ENCODE measurements at regions not wholly inside any gene's neighbourhood (a gene's known extent, or its start where the extent isn't known, plus 50 kb on each side); places are given as distances from the start of the nearest gene placed in this dataset.

DNA sequence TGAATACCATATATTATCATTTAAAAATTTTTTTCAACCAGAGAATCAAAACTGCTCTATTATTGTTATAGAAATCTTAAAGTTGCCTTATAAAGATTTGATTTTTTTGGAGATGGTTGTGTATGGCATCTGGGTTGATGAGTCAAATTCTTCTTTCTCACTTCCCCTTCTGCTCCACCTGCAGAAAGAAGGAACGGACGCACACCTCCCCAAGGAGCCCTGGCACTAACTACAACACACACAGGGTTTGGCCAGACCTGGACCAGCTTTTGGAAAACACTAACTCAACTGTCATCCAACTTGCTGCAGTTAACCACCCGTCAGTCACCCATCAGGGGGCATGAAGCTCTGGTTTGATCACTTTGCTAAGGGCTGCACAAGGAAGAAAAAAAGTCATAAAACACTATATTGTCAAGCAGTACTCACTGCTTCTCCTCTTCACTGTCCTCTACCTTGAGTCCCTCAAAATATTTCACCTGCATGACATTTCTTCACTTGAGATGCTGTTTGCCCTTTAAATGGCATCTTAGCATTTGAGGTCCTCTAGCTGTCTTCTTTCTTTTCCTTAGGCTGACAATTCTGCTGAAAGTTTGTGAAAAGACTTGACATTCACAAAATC is 266.7 kb upstream of the PHF14 start:
- no peak for DNase-seq
- H3K36me3 ChIP-seq = no peaks in the 10 kb centered on the region
- no peaks in the 10 kb centered on the region for H3K27me3 ChIP-seq
- no peaks in the 10 kb centered on the region for H3K4me1 ChIP-seq (ENCODE audit: insufficient read depth)
- no peak overlapping the region for H3K4me3 ChIP-seq
- TF ChIP-seq, protein P1, sequence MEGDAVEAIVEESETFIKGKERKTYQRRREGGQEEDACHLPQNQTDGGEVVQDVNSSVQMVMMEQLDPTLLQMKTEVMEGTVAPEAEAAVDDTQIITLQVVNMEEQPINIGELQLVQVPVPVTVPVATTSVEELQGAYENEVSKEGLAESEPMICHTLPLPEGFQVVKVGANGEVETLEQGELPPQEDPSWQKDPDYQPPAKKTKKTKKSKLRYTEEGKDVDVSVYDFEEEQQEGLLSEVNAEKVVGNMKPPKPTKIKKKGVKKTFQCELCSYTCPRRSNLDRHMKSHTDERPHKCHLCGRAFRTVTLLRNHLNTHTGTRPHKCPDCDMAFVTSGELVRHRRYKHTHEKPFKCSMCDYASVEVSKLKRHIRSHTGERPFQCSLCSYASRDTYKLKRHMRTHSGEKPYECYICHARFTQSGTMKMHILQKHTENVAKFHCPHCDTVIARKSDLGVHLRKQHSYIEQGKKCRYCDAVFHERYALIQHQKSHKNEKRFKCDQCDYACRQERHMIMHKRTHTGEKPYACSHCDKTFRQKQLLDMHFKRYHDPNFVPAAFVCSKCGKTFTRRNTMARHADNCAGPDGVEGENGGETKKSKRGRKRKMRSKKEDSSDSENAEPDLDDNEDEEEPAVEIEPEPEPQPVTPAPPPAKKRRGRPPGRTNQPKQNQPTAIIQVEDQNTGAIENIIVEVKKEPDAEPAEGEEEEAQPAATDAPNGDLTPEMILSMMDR (IDR thresholded peaks at IDR 0.05) = no peak
- TF ChIP-seq EP300 (IDR thresholded peaks at IDR 0.05) (no peak), POLR2A (IDR thresholded peaks at IDR 0.05) (no peak)
- H3K27ac ChIP-seq = no peak overlapping the region
- WGBS, 3 donors = 87 to 95% (median 94%) methylated on average over 3 of the region's 3 CpGs
- intact Hi-C loops (cut with DNase I) = no loop called here
- no peaks in the 10 kb centered on the region for H3K9me3 ChIP-seq

- Histone ChIP-seq H3K4me3 (no peak overlapping the region), H3K9me3 (no peaks in the 10 kb centered on the region), H3K36me3 (no peaks in the 10 kb centered on the region), H3K27me3 (no peaks in the 10 kb centered on the region), H3K27ac (no peak overlapping the region), H3K4me1 (ENCODE audit: insufficient read depth) (no peaks in the 10 kb centered on the region)
- no peak for DNase-seq
- TF ChIP-seq POLR2A (IDR thresholded peaks at IDR 0.05) (no peak), EP300 (IDR thresholded peaks at IDR 0.05) (no peak)
- TF ChIP-seq, protein P1 (IDR thresholded peaks at IDR 0.05) = no peak
- WGBS, 3 donors = 27 to 45% (median 39%) methylated on average over 1 of the region's 1 CpG
- intact Hi-C loops (cut with DNase I) = no loop called here
Measured at GRCh38 chr7:10707519-10707918, 266.2 kb upstream of the PHF14 start.

DNA sequence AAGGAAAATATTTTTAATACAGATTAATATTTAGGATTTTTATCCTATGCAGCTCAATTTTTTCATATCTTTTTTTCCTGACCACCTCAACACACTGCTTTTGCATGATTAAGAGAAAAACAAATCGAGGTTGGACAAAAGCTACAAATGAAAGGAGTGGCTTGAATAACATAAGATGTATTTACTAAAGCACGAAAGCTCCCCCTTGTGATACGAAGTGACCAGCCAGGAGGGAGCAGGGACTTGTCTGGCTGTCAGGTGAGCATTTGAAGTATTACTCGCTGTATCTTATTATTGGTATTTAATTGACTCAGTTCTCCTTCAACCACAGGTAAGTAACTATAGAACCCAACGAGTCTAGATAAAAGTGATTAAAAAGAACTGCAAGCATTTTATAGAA is 265.2 kb upstream of the PHF14 start:
- no peak overlapping the region for H3K4me3 ChIP-seq
- TF ChIP-seq, protein P1 (IDR thresholded peaks at IDR 0.05) = no peak
- TF ChIP-seq POLR2A (IDR thresholded peaks at IDR 0.05) (no peak), EP300 (IDR thresholded peaks at IDR 0.05) (no peak)
- DNase-seq = no peak
- H3K27me3 ChIP-seq = no peaks in the 10 kb centered on the region
- H3K9me3 ChIP-seq = no peaks in the 10 kb centered on the region
- H3K4me1 ChIP-seq (ENCODE audit: insufficient read depth) = no peaks in the 10 kb centered on the region
- H3K27ac ChIP-seq = no peak overlapping the region
- no peaks in the 10 kb centered on the region for H3K36me3 ChIP-seq
- intact Hi-C loops (cut with DNase I) = no loop called here
- 39 to 42% (median 41%) methylated on average over 5 of the region's 5 CpGs for WGBS, 3 donors

- Histone ChIP-seq H3K36me3 (no peaks in the 10 kb centered on the region), H3K27me3 (no peaks in the 10 kb centered on the region), H3K4me3 (no peak overlapping the region), H3K9me3 (no peaks in the 10 kb centered on the region), H3K4me1 (ENCODE audit: insufficient read depth) (no peaks in the 10 kb centered on the region), H3K27ac (no peak overlapping the region)
- 53 to 71% (median 57%) methylated on average over 5 of the region's 5 CpGs for WGBS, 3 donors
- TF ChIP-seq POLR2A (IDR thresholded peaks at IDR 0.05) (no peak), EP300 (IDR thresholded peaks at IDR 0.05) (no peak)
- TF ChIP-seq, protein P1 (IDR thresholded peaks at IDR 0.05) = no peak
- DNase-seq = no peak
- intact Hi-C loops (cut with DNase I) = no loop called here
Measured at GRCh38 chr7:10718768-10719167, 254.9 kb upstream of the PHF14 start.
